RWPE1 (cell line): ENCODE measurements at regions not wholly inside any gene's neighbourhood (a gene's known extent, or its start where the extent isn't known, plus 50 kb on each side); places are given as distances from the start of the nearest gene placed in this dataset.
"Not testable (repeated sequence)": the region's sequence is repeated elsewhere in the genome, so short reads cannot be mapped to it uniquely, and the experiment has no call there.

Source experiments
- CTCF ChIA-PET: fragments of 350-600 bp; sonication (Branson Sonifier 250); formaldehyde crosslinking; extraction: SDS; loops from one replicate; lab custom pipeline; 2021; lab: Yijun Ruan, JAX
- POLR2A ChIA-PET: fragments of 400-600 bp; formaldehyde crosslinking; extraction: SDS; loops from one replicate; lab custom pipeline; 2020; ENCODE audit warnings: antibody characterized with exemption; ENCODE audit not compliant: low non-redundant PET; lab: Yijun Ruan, JAX
- DNase-seq: peaks from one replicate; pipeline ENCODE4 v3.0.0; 2012; ENCODE audit warnings: low spot score
- H3K27ac ChIP-seq: fragments of 450-650 bp; 2 replicates; pipeline ENCODE4 v1.5.1; 2017
- TF ChIP-seq, protein P1 (sequence below): fragments of 450-650 bp; conservative IDR thresholded peaks from 2 replicates; pipeline ENCODE4 v1.5.1; 2017; ENCODE audit warnings: low read depth, mild to moderate bottlenecking

GRCh38 chr12:23361971-23362370, 587.5 kb downstream of the SOX5 start:
- TF ChIP-seq, protein P1, sequence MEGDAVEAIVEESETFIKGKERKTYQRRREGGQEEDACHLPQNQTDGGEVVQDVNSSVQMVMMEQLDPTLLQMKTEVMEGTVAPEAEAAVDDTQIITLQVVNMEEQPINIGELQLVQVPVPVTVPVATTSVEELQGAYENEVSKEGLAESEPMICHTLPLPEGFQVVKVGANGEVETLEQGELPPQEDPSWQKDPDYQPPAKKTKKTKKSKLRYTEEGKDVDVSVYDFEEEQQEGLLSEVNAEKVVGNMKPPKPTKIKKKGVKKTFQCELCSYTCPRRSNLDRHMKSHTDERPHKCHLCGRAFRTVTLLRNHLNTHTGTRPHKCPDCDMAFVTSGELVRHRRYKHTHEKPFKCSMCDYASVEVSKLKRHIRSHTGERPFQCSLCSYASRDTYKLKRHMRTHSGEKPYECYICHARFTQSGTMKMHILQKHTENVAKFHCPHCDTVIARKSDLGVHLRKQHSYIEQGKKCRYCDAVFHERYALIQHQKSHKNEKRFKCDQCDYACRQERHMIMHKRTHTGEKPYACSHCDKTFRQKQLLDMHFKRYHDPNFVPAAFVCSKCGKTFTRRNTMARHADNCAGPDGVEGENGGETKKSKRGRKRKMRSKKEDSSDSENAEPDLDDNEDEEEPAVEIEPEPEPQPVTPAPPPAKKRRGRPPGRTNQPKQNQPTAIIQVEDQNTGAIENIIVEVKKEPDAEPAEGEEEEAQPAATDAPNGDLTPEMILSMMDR = no peak
- CTCF ChIA-PET = interaction anchor here (0.6 to 0.7 kb wide), 2 partner anchors 23 to 283 kb away, joined by 4 to 5 read pairs; no protein-coding TSS in a partner anchor

DNA sequence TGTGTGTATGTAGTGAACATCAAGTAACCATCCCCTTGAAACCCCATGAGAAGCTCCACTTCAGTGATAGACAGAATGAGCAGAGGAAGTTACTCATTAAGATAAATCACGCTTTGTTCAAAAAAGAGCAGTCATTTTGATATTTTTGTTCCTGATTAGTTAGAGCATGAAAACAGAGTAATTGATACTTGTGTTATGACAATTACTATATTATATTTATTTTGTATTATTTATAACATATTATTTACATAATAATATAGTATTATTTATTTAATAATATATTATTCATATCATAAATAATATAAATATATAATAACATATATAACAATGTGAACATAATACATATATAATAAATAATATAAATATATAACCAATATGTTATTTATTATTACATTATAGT, 580.9 kb downstream of the SOX5 start:
- no peak for DNase-seq
- TF ChIP-seq, protein P1 = no peak
- CTCF ChIA-PET = interaction anchor here (0.7 kb wide), 1 partner anchor 496 kb away, joined by 4 read pairs; no protein-coding TSS in a partner anchor
- no peak overlapping the region for H3K27ac ChIP-seq
- POLR2A ChIA-PET = no interaction called here

More at GRCh38 chr12:23361971-23362370, 587.5 kb downstream of the SOX5 start:
- POLR2A ChIA-PET = no interaction called here
- no peak overlapping the region for H3K27ac ChIP-seq
- no peak for DNase-seq

GRCh38 chr12:23375621-23376020, 573.8 kb downstream of the SOX5 start:
- POLR2A ChIA-PET = no interaction called here
- CTCF ChIA-PET = no interaction called here
- no peak overlapping the region for H3K27ac ChIP-seq
- TF ChIP-seq, protein P1 = no peak
- DNase-seq = no peak

- ChIA-PET CTCF (no interaction called here), POLR2A (no interaction called here)
- TF ChIP-seq, protein P1 = no peak
- H3K27ac ChIP-seq = no peak overlapping the region
- DNase-seq = no peak
Observed at GRCh38 chr12:23376238-23376637, 573.2 kb downstream of the SOX5 start.

DNA sequence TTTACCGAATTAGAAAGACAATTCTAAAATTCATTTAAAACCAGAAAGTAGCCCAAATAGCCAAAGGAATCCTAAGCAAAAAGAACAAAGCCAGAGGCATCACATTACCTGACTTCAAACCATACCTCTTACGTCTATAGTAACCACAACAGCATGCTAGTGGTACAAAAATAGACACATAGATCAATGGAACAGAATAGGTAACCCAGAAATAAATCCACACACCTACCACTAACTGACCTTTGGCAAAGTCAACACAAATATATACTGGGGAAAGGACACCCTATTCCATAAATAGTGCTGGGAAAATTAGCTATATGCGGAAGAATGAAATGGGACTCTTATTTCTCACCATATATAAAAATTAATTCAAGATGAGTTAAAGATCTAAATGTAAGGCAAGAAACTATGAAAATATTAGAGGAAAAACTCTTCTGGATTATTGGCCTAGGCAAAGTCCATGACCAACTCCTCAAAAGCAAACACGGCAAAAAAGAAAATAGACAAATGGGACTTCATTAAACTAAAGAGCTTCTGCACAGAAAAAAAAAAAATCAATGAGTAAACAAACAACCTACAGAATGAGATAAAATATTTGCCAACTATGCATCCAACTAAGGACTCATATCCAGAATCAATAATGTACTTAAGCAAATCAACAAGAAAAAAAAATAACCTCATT, 568.9 kb downstream of the SOX5 start:
- TF ChIP-seq, protein P1 = no peak
- POLR2A ChIA-PET = no interaction called here
- no peak for DNase-seq
- H3K27ac ChIP-seq = no peak overlapping the region
- CTCF ChIA-PET = no interaction called here

DNA sequence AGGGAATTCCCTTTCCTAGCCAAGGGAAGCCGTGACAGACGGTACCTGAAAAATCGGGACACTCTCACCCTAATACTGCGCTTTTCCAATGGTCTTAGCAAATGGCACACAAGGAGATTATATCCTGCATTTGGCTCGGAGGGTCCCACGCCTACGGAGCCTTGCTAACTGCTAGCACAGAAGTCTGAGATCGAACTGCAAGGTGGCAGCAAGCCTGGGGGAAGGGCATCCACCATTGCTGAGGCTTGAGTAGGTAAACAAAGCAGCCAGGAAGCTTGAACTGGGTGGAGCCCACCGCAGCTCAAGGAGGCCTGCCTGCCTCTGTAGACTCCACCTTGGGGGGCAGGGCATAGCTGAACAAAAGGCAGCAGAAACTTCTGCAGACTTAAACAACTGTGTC, 560.6 kb downstream of the SOX5 start:
- H3K27ac ChIP-seq, POLR2A ChIA-PET, DNase-seq: not testable (repeated sequence)
- CTCF ChIA-PET = interaction anchor here (0.7 kb wide), 1 partner anchor 952 kb away, joined by 3 read pairs; no protein-coding TSS in a partner anchor

DNA sequence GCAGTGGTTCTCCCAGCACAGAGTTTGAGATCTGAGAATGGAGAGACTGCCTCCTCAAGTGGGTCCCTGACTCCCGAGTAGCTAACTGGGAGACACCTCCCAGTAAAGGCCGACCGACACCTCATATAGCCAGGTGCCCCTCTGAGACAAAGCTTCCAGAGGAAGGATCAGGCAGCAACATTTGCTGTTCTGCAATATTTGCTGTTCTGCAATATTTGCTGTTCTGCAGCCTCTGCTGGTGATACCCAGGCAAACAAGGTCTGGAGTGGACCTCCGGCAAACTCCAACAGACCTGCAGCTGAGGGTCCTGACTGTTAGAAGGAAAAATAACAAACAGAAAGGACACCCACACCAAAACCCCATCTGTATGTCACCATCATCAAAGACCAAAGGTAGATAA, 560.2 kb downstream of the SOX5 start:
- POLR2A ChIA-PET, DNase-seq: not testable (repeated sequence)
- CTCF ChIA-PET = interaction anchor here (0.7 kb wide), 1 partner anchor 953 kb away, joined by 3 read pairs; no protein-coding TSS in a partner anchor

More for the DNA sequence above, 560.2 kb downstream of the SOX5 start:
- H3K27ac ChIP-seq = not testable (repeated sequence)
